Endothelial cell (in vitro differentiated cells): ENCODE measurements at regions not wholly inside any gene's neighbourhood (a gene's known extent, or its start where the extent isn't known, plus 50 kb on each side); places are given as distances from the start of the nearest gene placed in this dataset.

ENCODE experiments used
- DNase-seq: peaks from one replicate; pipeline ENCODE4 v3.0.0; 2021; ENCODE audit warnings: low spot score
- H3K27ac Mint-ChIP-seq: one replicate; pipeline ENCODE4 v1.8.0; 2021; ENCODE audit warnings: mixed read lengths, inconsistent platforms; ENCODE audit not compliant: unreplicated experiment
- H3K27me3 Mint-ChIP-seq: one replicate; pipeline ENCODE4 v1.8.0; 2021; ENCODE audit warnings: mild to moderate bottlenecking, moderate library complexity, mixed read lengths, inconsistent platforms; ENCODE audit not compliant: unreplicated experiment
- H3K36me3 Mint-ChIP-seq: one replicate; pipeline ENCODE4 v1.8.0; 2021; ENCODE audit warnings: mild to moderate bottlenecking, low read depth, mixed read lengths, inconsistent platforms; ENCODE audit not compliant: unreplicated experiment
- H3K4me1 Mint-ChIP-seq: one replicate; pipeline ENCODE4 v1.8.0; 2021; ENCODE audit warnings: mild to moderate bottlenecking, mixed read lengths, inconsistent platforms; ENCODE audit not compliant: unreplicated experiment
- H3K4me3 Mint-ChIP-seq: one replicate; pipeline ENCODE4 v1.8.0; 2021; ENCODE audit warnings: mild to moderate bottlenecking, mixed read lengths, inconsistent platforms; ENCODE audit not compliant: unreplicated experiment
- H3K9me3 Mint-ChIP-seq: one replicate; pipeline ENCODE4 v1.8.0; 2021; ENCODE audit warnings: mixed read lengths, inconsistent platforms; ENCODE audit not compliant: unreplicated experiment
- TF ChIP-seq, protein P1 (sequence below): fragments of 200-600 bp; sonication (generic); IDR thresholded peaks from one replicate; pipeline ENCODE4 v1.5.0; 2021; ENCODE audit warnings: antibody characterized with exemption; ENCODE audit not compliant: unreplicated experiment

DNA sequence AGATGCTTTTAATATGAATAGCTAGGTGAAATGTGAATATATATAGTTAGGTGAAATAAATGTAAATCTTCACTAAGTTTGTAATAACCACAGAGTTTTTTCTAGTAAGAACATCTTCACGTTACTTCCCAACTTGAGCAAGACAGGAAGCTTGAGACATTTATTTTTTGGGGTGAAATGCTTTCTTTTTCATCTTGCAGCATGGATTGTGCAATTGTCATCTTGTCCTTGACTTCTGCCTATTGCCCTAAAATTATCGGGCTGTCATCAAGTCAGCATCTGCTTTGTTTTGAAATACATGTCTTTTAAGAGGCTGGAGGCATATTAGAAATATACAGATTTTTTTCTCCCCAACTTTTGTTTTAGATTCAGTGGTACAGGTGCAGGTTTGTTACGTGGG, 433.9 kb downstream of the PCNX1 start:
- Mint-ChIP-seq H3K4me3 (no peak overlapping the region), H3K27ac (no peak overlapping the region), H3K36me3 (peaks cover 11% of the 10 kb centered on the region), H3K9me3 (no peaks in the 10 kb centered on the region), H3K4me1 (peaks cover 8% of the 10 kb centered on the region), H3K27me3 (peaks cover 1% of the 10 kb centered on the region)
- TF ChIP-seq, protein P1, sequence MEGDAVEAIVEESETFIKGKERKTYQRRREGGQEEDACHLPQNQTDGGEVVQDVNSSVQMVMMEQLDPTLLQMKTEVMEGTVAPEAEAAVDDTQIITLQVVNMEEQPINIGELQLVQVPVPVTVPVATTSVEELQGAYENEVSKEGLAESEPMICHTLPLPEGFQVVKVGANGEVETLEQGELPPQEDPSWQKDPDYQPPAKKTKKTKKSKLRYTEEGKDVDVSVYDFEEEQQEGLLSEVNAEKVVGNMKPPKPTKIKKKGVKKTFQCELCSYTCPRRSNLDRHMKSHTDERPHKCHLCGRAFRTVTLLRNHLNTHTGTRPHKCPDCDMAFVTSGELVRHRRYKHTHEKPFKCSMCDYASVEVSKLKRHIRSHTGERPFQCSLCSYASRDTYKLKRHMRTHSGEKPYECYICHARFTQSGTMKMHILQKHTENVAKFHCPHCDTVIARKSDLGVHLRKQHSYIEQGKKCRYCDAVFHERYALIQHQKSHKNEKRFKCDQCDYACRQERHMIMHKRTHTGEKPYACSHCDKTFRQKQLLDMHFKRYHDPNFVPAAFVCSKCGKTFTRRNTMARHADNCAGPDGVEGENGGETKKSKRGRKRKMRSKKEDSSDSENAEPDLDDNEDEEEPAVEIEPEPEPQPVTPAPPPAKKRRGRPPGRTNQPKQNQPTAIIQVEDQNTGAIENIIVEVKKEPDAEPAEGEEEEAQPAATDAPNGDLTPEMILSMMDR: no peak
- DNase-seq: no peak

GRCh38 chr14:71343724-71344123, 436.5 kb downstream of the PCNX1 start:
- Mint-ChIP-seq H3K27ac (no peak overlapping the region), H3K27me3 (peaks cover 3% of the 10 kb centered on the region), H3K9me3 (no peaks in the 10 kb centered on the region), H3K4me1 (peaks cover 11% of the 10 kb centered on the region), H3K4me3 (no peak overlapping the region), H3K36me3 (no peaks in the 10 kb centered on the region)
- DNase-seq: no peak
- TF ChIP-seq, protein P1: no peak

- no peak overlapping the region for H3K27ac Mint-ChIP-seq
- H3K9me3 Mint-ChIP-seq: no peaks in the 10 kb centered on the region
- H3K36me3 Mint-ChIP-seq: no peaks in the 10 kb centered on the region
These were observed 437.2 kb downstream of the PCNX1 start for GRCh38 chr14:71344506-71344905.

GRCh38 chr14:71346685-71347084, 439.4 kb downstream of the PCNX1 start:
- TF ChIP-seq, protein P1: no peak
- Mint-ChIP-seq H3K27ac (no peak overlapping the region), H3K36me3 (no peaks in the 10 kb centered on the region), H3K9me3 (no peaks in the 10 kb centered on the region), H3K27me3 (peaks cover 3% of the 10 kb centered on the region), H3K4me1 (peaks cover 13% of the 10 kb centered on the region), H3K4me3 (no peak overlapping the region)
- no peak for DNase-seq

More at GRCh38 chr14:71344506-71344905, 437.2 kb downstream of the PCNX1 start:
- Mint-ChIP-seq H3K27me3 (peaks cover 3% of the 10 kb centered on the region), H3K4me3 (no peak overlapping the region), H3K4me1 (peaks cover 18% of the 10 kb centered on the region)
- TF ChIP-seq, protein P1: no peak
- no peak for DNase-seq

DNA sequence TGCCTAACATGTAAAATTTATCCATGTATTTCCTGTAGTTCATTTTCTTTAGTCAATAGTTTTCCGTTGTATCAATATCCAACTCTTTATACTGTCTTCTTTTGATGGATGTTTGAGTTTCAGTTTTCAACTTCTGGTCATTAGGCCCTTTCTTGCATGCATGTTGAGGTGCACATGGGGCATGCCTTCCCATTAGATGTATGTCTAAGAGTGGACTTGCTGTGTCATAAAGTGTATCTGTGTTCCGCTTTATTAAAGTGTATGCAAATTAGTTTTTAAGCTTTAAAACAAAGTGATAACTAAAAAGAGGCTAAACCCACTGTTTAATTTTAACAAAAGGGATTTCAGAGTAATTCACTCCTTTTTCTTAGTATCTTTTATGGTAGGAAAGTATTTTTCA, 441.1 kb downstream of the PCNX1 start:
- Mint-ChIP-seq H3K9me3 (no peaks in the 10 kb centered on the region), H3K4me1 (peaks cover 13% of the 10 kb centered on the region), H3K27ac (peak overlapping the region; percentile 38), H3K4me3 (no peak overlapping the region), H3K36me3 (peaks cover 5% of the 10 kb centered on the region), H3K27me3 (peaks cover 3% of the 10 kb centered on the region)
- TF ChIP-seq, protein P1: no peak
- DNase-seq: no peak
